Dermis microvascular lymphatic vessel endothelial cell (primary cell): ENCODE measurements at regions not wholly inside any gene's neighbourhood (a gene's known extent, or its start where the extent isn't known, plus 50 kb on each side); places are given as distances from the start of the nearest gene placed in this dataset.

Experiments
- DNase-seq, 2 donors: peaks; one replicate each; pipeline versions ENCODE4 v3.0.0 to v3.0.0-alpha.2; 2010; ENCODE audit warnings: low read depth in 2 of 2

DNA sequence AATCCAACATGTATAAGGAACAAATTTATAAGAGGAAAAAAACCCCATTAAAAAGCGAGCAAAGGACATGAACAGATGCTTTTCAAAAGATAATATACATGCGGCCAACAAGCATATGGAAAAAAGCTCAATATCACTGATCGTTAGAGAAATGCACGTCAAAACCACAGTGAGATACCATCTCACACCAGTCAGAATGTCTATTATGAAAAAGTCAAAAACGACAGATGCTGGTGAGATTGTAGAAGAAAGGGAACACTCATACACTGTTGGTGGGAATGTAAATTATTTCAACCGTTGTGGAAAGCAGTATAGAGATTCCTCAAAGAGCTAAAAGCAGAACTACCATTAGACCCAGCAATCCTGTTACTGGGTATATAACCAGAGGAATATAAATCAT is 465.4 kb downstream of the TMA16 start:
- DNase-seq, result no peak

DNA sequence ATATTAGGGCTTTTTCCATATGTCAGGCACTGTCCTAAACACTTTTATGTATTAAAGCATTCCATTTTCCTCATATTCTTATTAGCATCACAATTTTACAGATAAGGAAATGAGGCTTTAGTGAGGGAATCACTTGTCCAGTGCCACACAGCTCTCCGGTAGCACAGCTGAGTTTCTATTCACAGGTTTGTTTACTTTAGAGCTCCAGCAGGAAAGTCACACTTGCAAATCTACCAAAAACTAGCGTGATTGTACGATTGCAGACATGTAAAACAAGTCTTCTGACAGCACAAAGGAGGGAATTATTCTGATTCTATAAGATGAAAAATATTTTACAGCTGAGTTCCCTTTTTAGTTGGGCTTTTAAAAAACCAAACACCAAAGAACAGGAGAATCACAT is 472.1 kb downstream of the TMA16 start:
- DNase-seq, result no peak

DNA sequence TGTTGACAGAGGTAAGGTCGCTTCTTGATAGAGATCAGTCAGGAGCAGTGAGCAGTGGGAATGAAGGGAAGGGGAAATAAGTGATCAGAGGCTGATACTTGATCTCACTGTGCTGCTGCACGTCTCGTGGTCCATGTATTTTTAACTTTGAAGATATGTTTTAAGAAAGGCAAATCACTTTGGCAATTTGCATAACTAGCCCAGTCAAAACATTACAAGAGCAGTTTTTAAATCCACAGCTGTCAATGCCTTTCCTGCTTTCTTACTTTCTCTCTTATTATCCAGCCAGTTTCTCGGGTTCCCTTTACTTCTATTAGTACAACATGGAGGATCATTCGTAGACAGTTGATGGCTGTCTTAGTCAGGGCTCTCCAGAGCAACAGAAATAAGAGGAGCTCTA is 472.8 kb downstream of the TMA16 start:
- no peak for DNase-seq

DNA sequence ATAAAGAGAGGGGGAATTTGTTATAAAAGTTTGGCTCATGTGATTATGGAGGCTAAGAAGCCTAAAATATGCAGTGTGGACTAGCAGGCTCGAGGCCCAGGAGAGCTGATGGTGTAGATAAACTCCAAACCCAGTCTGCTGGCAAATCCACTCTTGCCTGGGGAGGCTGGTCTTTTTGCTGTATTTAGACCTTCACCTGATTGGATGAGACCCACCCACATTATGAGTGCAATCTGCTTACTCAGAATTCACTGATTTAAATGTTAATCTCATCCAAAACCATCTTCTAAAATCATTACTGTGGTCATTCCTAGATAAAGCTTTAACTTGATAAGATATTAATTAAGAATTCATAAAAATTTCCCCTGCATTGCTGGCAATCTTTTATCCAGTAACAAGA is 473.2 kb downstream of the TMA16 start:
- no peak for DNase-seq

DNA sequence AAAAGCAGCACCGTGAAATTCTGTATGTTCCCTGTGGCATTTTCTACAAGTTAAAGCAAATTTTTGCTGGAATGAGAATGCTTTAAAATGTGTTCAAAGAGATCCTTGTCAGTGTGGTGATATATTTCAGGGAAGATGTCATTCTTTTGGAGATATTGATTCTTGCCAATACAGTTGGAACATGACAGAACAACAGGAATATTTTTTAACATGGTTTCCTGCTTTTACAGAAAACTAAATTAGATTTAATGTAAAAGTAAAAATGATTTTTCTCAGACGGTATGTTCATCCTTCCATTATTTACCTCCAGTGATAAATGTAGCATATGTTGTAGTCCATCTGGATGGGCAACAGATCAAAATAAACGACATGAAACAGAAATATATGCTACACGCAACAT is 474.8 kb downstream of the TMA16 start:
- no peak for DNase-seq

DNA sequence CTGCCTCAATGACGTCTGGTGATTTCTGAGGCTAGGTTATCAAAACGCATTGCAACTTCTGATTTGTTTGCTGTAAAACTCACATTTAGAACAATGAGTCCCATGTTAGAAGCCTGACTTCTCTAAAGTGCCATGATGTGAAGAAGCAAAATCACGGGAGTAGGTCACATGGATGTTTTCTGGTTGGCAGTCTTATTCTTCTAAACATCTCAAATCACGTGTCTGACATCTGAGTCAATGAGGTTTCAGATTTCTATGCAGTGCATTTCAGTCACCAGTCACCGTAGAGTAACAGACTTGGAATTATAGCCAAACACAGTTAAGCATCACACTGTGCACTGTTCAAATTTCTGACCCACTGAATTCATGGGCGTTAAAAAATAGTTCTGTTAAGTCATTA is 482.1 kb downstream of the TMA16 start:
- DNase-seq, result no peak

DNA sequence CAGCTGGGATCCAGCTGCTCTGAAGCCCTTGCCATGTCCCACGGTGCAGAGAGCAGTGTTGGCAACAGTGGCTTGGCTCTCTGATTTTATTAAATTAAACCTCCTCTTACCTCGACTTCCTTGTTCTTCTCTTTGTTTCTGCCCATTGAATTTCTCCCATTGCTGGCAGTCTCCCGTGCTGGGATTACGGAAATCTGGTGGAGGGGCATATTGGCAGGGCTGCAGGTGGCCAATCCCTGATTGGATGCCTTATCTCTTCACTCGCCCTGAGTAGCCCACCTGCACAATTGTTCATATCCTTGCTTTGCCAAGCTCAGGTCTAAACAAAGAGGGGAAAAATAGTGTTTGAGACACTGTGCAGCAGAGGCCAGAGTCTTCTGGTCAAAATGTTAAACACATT is 493.9 kb downstream of the TMA16 start:
- no peak for DNase-seq

DNA sequence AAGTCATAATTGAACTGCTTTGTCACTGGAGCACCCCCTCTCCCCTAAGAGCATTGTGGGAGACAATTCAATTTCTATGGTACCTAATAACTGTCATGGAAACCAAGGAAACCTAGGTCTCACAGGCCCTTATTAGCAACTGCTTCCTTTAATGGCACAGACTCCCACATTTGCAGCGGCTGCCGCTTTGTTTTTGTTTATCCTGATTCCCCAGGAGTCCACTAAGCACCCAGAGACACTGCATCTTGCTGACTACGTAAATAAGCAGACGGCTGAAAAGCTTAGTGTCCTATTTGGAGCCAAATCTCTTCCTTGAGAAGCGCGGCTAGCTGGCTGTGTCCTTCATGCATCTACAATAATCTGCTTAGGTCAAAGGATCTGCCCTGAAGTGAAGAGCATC is 494.4 kb downstream of the TMA16 start:
- no peak for DNase-seq

DNA sequence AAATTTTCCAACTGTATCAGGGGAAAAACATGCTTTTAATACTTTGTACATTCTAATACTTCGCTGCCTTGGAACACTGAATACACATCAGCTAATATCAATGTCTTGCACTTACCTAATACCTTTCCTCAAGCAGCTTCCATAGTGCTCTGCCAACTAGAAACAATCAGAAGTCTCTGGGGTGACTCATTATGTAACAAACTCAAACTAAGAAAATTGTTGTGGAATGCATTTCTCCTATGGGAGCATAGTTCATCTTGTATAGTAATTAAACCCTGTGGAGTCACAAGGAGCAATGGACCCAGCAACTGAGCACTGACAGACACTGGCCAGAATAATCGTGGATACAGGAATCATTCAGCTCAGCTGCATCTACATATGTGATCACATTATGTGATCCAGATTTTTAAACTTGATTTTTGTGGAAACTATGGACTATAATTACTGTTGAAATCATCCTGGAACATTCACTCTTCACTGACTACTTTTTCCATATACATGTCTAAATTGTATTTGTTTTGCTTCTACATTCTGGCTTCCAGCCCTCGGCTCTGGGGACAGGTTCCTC is 496.9 kb downstream of the TMA16 start:
- DNase-seq, result no peak

DNA sequence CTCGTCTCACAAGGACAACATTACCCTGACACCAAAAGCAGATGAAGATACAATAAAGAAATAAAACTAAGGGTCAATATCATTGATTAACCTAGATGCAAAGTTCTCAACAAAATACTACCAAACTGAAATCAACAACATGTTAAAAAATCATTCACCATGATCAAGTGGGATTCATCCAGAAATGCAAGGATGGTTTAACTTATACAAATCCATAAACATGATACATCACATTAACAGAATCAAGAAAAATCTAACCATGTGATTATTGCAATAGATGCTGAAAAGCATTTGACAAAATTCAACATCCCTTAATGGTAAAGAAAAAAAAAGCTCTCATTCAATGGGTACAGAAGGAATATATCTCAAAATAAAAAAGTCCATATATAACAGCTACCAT is 514.9 kb downstream of the TMA16 start:
- DNase-seq, result no peak

DNA sequence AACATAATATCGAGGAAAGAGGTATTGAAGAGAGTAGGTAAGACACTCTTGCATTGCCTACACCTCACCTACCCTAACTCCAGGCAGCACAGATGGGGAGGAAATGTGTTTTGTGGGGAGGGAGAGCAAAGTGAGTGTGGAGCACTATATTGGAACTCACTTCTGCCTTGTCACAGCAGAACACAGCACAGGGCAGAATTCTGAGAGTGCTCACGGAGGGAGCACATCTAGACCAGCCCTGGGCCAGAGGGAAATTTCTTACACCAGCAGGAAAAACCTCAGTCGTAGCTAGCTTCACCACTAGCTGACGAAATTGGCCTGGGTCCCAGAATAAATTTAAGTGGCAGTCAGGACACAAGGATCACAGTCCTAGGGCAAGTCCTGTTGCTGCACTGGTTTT is 517.3 kb downstream of the TMA16 start:
- DNase-seq, result no peak

DNA sequence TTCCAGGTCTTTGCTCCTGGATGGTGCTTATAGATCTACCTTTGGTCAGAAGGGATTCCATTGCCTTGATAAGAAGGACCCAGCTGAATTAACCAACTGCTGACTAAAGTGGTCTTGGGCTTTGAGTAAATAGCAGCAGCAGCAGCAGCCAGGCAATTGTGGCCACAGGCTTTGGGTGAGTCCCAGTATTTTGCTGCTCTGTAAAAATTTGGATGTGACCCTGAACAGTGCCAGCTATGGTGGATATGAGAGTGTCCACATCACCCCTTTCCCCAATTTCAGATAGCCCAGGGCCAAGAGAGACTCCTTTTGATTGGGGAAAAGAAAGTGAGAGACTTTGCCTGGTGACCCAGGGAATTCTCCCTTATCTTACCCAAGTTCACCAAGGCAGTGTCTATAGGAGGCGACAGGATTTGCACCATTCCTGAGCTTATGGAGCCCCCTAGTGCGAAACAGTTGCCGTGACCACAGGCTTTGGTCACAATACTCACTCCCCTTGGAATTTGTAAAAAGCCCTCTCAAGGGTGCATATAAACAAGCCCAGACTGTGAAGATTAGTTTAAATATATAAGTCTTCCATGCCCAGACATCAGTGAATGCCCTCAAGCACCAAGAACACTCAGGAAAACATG is 518.0 kb downstream of the TMA16 start:
- peak in 1 of 2 donors; percentile 14 for DNase-seq

DNA sequence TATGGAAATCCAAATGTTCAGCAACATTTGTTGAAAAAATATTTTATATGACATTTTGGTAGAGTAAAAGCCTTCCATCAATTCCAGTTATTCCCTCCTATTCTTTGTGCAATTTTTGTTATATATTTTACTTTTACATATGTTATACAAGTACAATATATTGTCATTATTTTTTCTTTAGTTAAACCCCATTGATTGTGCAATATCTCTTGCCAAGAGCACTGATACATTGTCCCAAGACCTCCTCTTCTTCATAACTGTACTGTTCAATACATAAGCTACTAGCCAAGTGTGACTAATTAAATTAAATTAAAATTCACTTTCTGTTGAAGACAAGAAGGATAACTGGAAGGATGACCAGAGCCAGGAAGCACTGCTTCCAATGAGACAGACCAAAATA is 527.5 kb downstream of the TMA16 start:
- DNase-seq, result no peak

DNA sequence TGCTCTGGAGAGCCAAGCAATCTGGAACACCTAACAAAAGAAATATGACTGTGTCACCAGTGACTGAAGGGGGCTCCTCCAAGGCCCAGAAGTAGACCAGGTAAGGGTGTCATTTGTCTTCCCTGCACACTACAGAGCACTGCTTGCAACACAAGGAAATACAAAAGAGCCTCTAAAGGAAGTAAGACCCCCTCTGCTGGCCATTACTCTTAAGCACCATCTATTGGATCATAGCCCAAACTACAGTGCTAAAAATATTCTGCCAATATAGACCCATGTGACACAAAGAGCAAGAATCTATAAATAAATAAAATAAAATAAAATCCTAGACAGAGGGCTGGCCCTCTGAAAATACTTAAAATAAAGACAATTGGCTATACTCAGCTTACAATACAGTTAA is 528.7 kb downstream of the TMA16 start:
- no peak for DNase-seq

DNA sequence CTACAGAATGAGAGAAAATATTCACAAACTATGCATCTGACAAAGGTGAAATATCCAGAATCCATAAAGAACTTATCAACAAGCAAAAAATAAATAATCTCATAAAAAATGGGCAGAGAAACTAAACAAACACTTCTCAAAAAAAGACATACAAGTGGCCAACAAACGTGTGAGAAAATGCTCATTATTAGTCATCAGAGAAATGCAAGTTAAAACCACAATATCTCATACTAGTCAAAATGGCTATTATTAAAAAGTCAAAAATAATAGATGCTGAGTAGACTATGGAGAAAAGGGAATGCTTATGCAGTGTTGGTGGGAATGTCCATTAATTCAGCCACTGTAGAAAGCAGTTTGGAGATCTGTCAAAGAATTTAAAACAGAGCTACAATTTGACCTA is 533.3 kb downstream of the TMA16 start:
- DNase-seq, result no peak

DNA sequence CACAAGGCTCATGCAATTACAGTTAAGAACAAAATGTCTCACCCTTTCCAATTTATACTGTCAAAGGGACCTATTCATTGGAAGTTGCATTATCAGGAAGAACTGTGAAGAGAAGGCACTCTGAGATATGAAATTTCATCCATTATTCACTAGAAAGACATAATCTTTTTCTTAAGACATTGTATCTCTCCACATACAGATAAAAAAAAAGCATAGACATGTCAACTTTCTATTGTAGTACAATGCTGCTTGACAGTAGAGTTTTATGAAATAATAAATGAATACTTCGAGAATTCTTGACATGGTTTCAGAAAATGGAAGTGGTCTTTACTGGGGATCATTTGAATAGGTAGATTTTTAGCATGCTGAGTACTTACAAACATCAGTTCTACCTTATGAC is 545.0 kb downstream of the TMA16 start:
- no peak for DNase-seq

DNA sequence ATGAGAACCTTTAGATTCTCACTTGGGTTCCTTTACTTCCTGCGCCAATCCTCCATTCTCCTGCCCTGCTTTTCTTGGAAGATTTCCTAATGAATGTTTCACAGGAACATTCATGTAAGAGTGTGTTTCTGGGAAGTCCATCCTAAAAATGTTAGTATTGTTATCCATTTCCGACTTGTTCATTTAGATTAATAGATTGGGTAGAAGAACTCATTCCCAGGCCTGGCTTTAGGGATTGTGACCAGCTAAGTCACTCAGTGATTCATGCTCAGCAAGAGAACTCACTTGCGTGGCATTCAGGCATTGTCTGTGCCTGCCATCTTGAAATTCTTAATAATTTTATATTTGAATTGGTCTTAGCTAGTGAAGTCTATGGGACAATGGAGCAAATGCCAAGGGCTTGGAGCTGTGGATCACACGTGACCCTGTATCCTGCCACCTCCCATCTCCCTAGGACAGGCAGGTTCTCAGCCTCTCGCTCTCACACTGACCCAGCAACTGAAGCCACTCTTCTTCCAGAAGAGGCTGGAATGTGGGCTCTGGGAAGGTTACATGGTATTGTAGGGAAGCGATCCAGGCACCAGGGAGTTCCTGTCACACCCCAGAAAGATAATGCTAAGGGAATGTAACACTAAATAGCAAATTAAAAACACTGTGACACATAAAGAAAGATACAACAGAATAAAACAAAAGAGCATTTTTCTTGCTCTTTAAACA is 562.1 kb downstream of the TMA16 start:
- DNase-seq, result no peak

DNA sequence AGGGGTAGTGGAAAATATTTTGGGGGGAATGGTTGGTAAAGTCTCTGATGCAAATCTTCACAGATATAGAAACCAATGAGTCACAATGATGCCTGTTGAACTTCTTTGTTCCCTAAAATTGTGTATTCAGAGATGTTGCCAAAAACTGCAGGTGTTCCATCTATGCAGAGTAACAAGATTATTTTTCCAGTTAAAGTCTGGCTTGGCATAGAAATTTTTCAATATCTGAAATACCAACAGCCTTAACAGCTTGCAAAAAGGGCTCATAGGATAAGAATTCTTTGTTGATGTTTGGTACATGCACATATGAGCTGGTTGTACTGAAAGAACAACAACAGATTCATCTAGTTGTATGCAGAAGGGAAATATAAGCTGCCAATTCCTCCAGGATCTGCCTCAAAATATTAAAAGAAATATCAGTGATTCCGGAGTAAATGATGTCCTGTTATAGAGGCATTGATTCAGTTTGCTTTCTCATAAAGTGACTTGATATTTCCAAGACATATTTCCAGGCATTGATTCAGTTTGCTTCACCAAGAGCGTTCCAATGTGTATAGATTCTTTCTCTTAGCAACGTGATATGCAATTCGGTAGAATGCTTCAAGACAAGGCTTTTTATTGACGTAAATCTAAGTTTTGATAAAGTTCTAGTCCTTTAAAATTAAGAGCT is 564.4 kb downstream of the TMA16 start:
- no peak for DNase-seq

DNA sequence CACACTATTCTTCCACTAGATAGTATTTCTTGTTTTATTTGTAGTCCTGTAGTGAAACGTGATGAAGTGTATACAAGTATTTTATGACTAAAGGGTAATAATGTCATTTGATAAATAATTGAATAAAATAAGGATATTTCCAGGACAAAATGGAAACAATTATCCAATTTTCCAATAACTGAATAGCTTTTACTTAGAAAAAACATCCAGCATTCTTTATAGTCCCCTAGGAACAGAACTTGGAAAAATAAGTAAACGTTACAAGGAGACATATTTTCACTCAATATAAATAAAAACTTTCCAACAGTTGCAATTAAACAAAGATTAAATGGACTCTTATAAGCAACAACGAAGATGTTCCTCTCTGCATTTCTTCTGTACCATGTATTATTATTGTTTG is 566.0 kb downstream of the TMA16 start:
- no peak for DNase-seq

DNA sequence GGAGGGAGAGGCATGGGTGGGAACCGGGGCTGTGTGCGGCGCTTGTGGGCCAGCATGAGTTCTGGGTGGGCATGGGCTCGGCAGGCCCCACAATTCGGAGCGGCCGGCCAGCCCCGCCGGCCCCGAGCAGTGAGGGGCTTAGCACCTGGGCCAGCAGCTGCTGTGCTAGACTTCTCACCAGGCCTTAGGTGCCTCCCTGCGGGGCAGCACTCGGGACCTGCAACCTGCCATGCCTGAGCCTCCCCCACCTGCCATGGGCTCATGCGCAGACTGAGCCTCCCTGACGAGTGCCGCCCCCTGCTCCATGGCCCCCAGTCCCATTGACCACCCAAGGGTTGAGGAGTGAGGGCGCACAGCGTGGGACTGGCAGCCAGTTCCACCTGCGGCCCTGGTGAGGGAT is 573.9 kb downstream of the TMA16 start:
- DNase-seq, result no peak

DNA sequence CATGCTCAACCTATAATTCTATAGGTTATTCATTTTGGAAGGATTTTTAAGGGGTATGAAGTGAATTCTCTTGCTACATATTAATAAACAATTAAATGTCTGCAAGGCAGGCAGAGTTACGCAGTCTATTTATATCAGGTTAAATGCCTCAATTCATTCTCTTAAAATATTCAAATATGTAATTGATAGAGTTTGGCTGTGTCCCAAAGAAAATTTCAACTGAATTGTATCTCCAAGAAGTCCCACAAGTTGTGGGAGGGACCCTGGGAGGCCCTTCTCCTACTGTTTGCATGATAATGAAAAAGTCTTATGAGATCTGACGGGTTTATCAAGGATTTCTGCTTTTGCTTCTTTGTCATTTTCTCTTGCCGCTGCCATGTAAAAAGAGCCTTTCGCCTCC is 576.1 kb downstream of the TMA16 start:
- DNase-seq, result no peak

DNA sequence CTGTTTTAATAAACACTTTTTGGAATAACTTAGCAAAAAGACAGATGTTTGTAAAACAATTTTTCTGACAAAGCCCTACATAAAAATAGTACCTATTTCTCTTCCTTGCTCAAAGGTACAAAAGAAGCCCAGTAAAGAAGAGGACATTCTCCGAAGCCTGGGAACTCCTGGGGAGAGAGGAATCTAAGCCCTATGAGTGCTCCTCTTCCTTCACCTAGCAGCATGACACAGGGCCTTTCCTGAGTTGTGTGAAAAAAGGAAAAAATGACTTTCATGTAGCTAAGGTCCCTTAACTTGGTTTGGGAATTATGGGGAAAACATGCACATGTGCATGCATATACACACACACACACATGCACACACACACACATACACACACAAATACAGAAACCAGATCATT is 586.9 kb downstream of the TMA16 start:
- no peak for DNase-seq

DNA sequence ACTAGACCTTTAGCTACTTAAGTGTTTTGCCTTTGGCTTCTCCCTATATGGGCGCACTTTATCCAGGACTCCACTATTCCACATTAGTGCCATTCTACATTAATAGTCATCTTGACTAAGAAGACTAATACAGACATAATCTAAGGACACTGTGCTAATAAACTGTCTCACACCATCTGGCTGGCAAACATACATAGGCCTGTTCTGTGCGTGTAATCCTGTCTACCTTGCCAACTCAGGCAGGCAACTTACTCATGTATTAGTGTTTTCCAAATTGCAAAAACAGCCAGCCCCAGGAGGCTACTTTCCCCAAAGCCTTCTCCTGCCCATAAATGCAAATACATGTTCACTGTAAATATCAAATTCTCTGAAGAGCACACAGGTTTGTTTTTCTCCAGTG is 587.3 kb downstream of the TMA16 start:
- no peak for DNase-seq
